ENCODE measurements at regions not wholly inside any gene's neighbourhood (a gene's known extent, or its start where the extent isn't known, plus 50 kb on each side); places are given as distances from the start of the nearest gene placed in this dataset.

DNA sequence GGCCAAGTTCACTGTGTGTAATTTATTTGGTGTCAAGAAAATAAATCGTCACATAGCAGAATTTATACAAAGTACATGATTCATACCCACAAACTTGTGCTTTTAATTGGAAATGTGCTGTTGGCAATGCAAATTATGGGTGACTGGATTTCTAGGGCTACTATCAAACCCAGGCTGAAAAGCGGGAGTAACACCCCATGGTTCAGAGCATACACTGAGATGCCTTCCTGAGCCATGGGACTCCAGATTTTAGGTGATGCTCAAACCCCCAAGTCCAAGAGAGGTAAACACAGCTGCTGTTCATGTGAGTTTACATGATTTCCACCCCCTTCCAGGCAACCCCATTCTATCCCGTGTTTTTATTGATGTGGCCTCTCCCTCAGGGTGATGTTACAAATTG lies 565.9 kb upstream of the ID2 start:
- TF ChIP-seq, protein P1, sequence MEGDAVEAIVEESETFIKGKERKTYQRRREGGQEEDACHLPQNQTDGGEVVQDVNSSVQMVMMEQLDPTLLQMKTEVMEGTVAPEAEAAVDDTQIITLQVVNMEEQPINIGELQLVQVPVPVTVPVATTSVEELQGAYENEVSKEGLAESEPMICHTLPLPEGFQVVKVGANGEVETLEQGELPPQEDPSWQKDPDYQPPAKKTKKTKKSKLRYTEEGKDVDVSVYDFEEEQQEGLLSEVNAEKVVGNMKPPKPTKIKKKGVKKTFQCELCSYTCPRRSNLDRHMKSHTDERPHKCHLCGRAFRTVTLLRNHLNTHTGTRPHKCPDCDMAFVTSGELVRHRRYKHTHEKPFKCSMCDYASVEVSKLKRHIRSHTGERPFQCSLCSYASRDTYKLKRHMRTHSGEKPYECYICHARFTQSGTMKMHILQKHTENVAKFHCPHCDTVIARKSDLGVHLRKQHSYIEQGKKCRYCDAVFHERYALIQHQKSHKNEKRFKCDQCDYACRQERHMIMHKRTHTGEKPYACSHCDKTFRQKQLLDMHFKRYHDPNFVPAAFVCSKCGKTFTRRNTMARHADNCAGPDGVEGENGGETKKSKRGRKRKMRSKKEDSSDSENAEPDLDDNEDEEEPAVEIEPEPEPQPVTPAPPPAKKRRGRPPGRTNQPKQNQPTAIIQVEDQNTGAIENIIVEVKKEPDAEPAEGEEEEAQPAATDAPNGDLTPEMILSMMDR (IDR thresholded peaks at IDR 0.05; ENCODE audit: low read depth, low read length, missing input control): no peak
- TF ChIP-seq, protein P2, sequence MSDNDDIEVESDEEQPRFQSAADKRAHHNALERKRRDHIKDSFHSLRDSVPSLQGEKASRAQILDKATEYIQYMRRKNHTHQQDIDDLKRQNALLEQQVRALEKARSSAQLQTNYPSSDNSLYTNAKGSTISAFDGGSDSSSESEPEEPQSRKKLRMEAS (IDR thresholded peaks at IDR 0.05): no peak
